GM12878 (cell line): ENCODE measurements at regions not wholly inside any gene's neighbourhood (a gene's known extent, or its start where the extent isn't known, plus 50 kb on each side); places are given as distances from the start of the nearest gene placed in this dataset.

Experiments
- ATAC-seq: fragments of 200-7000 bp; cut with Tn5 transposase; 3 replicates; pipeline ENCODE4 v1.9.1; 2020; ENCODE audit warnings: mild to moderate bottlenecking, moderate library complexity
- BruUV-seq: library from RNA; stranded (reverse); fragments of 400-500 nt; replicated peaks from 2 replicates; lab custom pipeline; 2021; lab: Mats Ljungman, UMichigan
- CTCF ChIA-PET: fragments of 300-600 bp; sonication (Branson Sonifier 250); formaldehyde crosslinking; extraction: SDS; loops from one replicate; lab custom pipeline; 2021; ENCODE audit warnings: inconsistent platforms; lab: Yijun Ruan, JAX
- POLR2A ChIA-PET: fragments of 350-600 bp; formaldehyde crosslinking; extraction: SDS; loops from one replicate; lab custom pipeline; 2021; ENCODE audit warnings: inconsistent platforms; lab: Charles Lee
- RAD21 ChIA-PET: fragments of 300-600 bp; sonication (Branson Sonifier 250); formaldehyde crosslinking; loops from one replicate; lab custom pipeline; 2023; ENCODE audit warnings: antibody characterized with exemption; ENCODE audit not compliant: unreplicated experiment; lab: Charles Lee
- SMC1A ChIA-PET: fragments of 300-600 bp; sonication (Branson Sonifier 250); formaldehyde crosslinking; loops from one replicate; lab custom pipeline; 2023; ENCODE audit not compliant: unreplicated experiment, uncharacterized antibody; lab: Charles Lee
- DNase-seq: peaks from one replicate; pipeline ENCODE4 v3.0.0-alpha.2; 2011; ENCODE audit warnings: low read depth, low spot score
- FAIRE-seq: peaks from 3 replicates; lab custom pipeline; 2011; peaks lifted over from hg19 to GRCh38; lab: Jason Lieb, UNC
- H2AFZ ChIP-seq: 2 replicates; pipeline ENCODE4 v1.6.0; 2011; ENCODE audit warnings: low read depth, low read length, control low read depth; ENCODE audit not compliant: control insufficient read depth
- H3K27ac ChIP-seq: 2 replicates; pipeline ENCODE4 v1.5.1; 2011; ENCODE audit warnings: control low read depth; ENCODE audit not compliant: control insufficient read depth, insufficient read depth
- H3K27me3 ChIP-seq, 2 experiments: replicated peaks in 1 of 2; 2 replicates each; pipeline versions ENCODE4 v1.6.0 to v1.6.1; 2011; ENCODE audit warnings: low read length in 1 of 2; ENCODE audit not compliant: control insufficient read depth in 2 of 2, insufficient read depth in 2 of 2
- H3K36me3 ChIP-seq, 2 experiments: 2 replicates each; pipeline ENCODE4 v1.5.1; 2011; ENCODE audit warnings: low read length in 1 of 2; ENCODE audit not compliant: control insufficient read depth in 2 of 2, insufficient read depth in 2 of 2
- H3K4me1 ChIP-seq: 2 replicates; pipeline ENCODE4 v1.6.1; 2011; ENCODE audit warnings: mild to moderate bottlenecking, low read length, moderate library complexity, mixed read lengths; ENCODE audit not compliant: control insufficient read depth, insufficient read depth
- H3K4me2 ChIP-seq: 2 replicates; pipeline ENCODE4 v1.6.0; 2011; ENCODE audit warnings: control low read depth; ENCODE audit not compliant: control insufficient read depth, insufficient read depth
- H3K4me3 ChIP-seq: fragments of 200-600 bp; sonication (generic); 2 replicates; pipeline ENCODE4 v1.5.1; 2016
- H3K79me2 ChIP-seq: 2 replicates; pipeline ENCODE4 v1.6.0; 2011; ENCODE audit warnings: low read length; ENCODE audit not compliant: control insufficient read depth, insufficient read depth
- H3K9ac ChIP-seq: 2 replicates; pipeline ENCODE4 v1.8.0; 2011; ENCODE audit warnings: low read length, control low read depth, mixed read lengths; ENCODE audit not compliant: control insufficient read depth, insufficient read depth
- H3K9me3 ChIP-seq: replicated peaks from 3 replicates; pipeline ENCODE4 v1.5.1; 2011; ENCODE audit warnings: mild to moderate bottlenecking, low read length; ENCODE audit not compliant: control insufficient read depth, insufficient read depth
- H4K20me1 ChIP-seq: 2 replicates; pipeline ENCODE4 v1.6.0; 2011; ENCODE audit not compliant: control insufficient read depth, insufficient read depth
- CHD2 ChIP-seq: IDR thresholded peaks from 2 replicates; pipeline ENCODE4 v1.6.1; 2011; ENCODE audit warnings: low read depth, low read length, improper control_type of control experiment, borderline replicate concordance
- EGR1 ChIP-seq, 2 experiments: IDR thresholded peaks; 1 replicate in 1 of 2; 2 replicates in 1 of 2; pipeline ENCODE4 v1.6.1; 2011 to 2012; ENCODE audit warnings: low read depth in 2 of 2, low read length in 2 of 2, borderline replicate concordance in 1 of 2, mild to moderate bottlenecking in 1 of 2, moderate library complexity in 1 of 2
- HCFC1 ChIP-seq: fragments of 150-350 bp; IDR thresholded peaks from 2 replicates; pipeline ENCODE4 v1.6.1; 2014; ENCODE audit warnings: low read length
- IRF3 ChIP-seq: fragments of 450-650 bp; IDR thresholded peaks from 2 replicates; pipeline ENCODE4 v1.6.1; 2014; ENCODE audit warnings: mild to moderate bottlenecking
- NR2F1 ChIP-seq: fragments of 450-650 bp; conservative IDR thresholded peaks from 2 replicates; pipeline ENCODE4 v1.6.1; 2017; ENCODE audit warnings: mild to moderate bottlenecking
- RFX5 ChIP-seq: IDR thresholded peaks from 2 replicates; pipeline ENCODE4 v1.6.1; 2011; ENCODE audit warnings: low read depth, low read length, improper control_type of control experiment
- RUNX3 ChIP-seq: IDR thresholded peaks from 2 replicates; pipeline ENCODE4 v1.6.1; 2012; ENCODE audit warnings: low read length, inconsistent platforms
- SRF ChIP-seq, 2 experiments: IDR thresholded peaks; 2 replicates each; pipeline ENCODE4 v1.6.1; 2011; ENCODE audit warnings: low read depth in 2 of 2, low read length in 2 of 2, mild to moderate bottlenecking in 1 of 2, moderate library complexity in 1 of 2
- SUPT20H ChIP-seq: IDR thresholded peaks from 2 replicates; pipeline ENCODE4 v1.6.1; 2011; ENCODE audit warnings: low read depth, mild to moderate bottlenecking, low read length, moderate library complexity, borderline replicate concordance; ENCODE audit not compliant: control insufficient read depth
- SUZ12 ChIP-seq: fragments of 200-600 bp; sonication (generic); IDR thresholded peaks from one replicate; pipeline ENCODE4 v1.6.1; 2018; ENCODE audit warnings: antibody characterized with exemption, mild to moderate bottlenecking; ENCODE audit not compliant: unreplicated experiment
- TARDBP ChIP-seq: IDR thresholded peaks from 2 replicates; pipeline ENCODE4 v1.6.1; 2016; ENCODE audit warnings: borderline replicate concordance
- ZNF592 ChIP-seq: fragments of 450-650 bp; IDR thresholded peaks from 2 replicates; pipeline ENCODE4 v1.6.1; 2017; ENCODE audit warnings: mild to moderate bottlenecking, moderate library complexity
- ZZZ3 ChIP-seq: IDR thresholded peaks from 2 replicates; pipeline ENCODE4 v1.6.1; 2011; ENCODE audit warnings: low read depth; ENCODE audit not compliant: control insufficient read depth, insufficient read length
- WGBS: methylation state at CpG from one replicate; pipeline ENCODE4 v1.1.6; 2016; ENCODE audit warnings: low lambda C conversion rate; ENCODE audit not compliant: insufficient replicate concordance, insufficient coverage; ENCODE audit errors: missing lambda C conversion rate; 5-methylcytosine and 5-hydroxymethylcytosine counted together
- in situ Hi-C: fragments of 300-500 bp; cut with MboI; formaldehyde crosslinking; loops from 9 replicates; pipeline ENCODE4 v1.14.3; 2018; ENCODE audit warnings: mixed read lengths
- intact Hi-C: fragments of 100-400 bp; cut with micrococcal nuclease; formaldehyde crosslinking; loops from one replicate; pipeline ENCODE4 v1.14.2; 2022; ENCODE audit not compliant: unreplicated experiment
- TF ChIP-seq, protein P1 (sequence below): IDR thresholded peaks from 2 replicates; pipeline ENCODE4 v1.6.1; 2012; ENCODE audit warnings: improper control_type of control experiment, low read depth, low read length; ENCODE audit not compliant: insufficient replicate concordance

- TF ChIP-seq RFX5, result no peak
- TF ChIP-seq SUZ12, result no peak
Observed at GRCh38 chr6:140029551-140029950, 655.1 kb upstream of the CITED2 start (continued).

DNA sequence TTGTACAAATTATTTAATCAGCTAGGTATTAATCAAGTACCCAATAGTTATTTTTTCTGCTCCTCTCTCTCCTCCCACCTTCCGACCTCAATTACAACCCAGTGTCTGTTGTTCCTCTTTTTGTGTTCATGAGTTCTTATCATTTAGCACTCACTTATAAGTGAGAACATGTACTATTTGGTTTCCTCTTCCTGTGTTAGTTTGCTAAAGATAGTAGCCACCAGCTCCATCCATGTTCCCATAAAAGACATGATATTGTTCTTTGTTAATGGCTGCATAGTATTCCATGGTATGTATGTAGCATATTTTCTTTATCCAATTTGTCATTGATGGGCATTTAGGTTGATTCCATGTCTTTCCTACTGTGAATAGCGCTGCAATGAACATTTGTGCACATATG is 652.8 kb upstream of the CITED2 start:
- no TSS peak for BruUV-seq
- Histone ChIP-seq H3K9ac (no peak overlapping the region), H3K79me2 (no peaks in the 10 kb centered on the region), H3K27me3 (no peaks in the 10 kb centered on the region; a peak in 1 of 4 replicates), H3K4me1 (no peaks in the 10 kb centered on the region), H3K9me3 (no peaks in the 10 kb centered on the region), H4K20me1 (no peaks in the 10 kb centered on the region), H3K36me3 (no peaks in the 10 kb centered on the region), H3K27ac (no peak overlapping the region), H3K4me2 (no peak overlapping the region), H3K4me3 (no peak overlapping the region), H2AFZ (no peak overlapping the region)
- ChIA-PET SMC1A (no interaction called here), CTCF (no interaction called here), POLR2A (no interaction called here), RAD21 (no interaction called here)
- WGBS, result 3% methylated on average over 2 of the region's 2 CpGs
- no peak for DNase-seq
- FAIRE-seq, result no peak
- ATAC-seq, result no peak
- in situ Hi-C loops (no loop called here), intact Hi-C loops (no loop called here)
- no peak for TF ChIP-seq CHD2
- TF ChIP-seq SRF (IDR thresholded peaks at IDR 0.05; ENCODE audit: low read depth in 2 of 2, low read length in 2 of 2), result no peak
- TF ChIP-seq SUPT20H, result no peak
- TF ChIP-seq, protein P1, sequence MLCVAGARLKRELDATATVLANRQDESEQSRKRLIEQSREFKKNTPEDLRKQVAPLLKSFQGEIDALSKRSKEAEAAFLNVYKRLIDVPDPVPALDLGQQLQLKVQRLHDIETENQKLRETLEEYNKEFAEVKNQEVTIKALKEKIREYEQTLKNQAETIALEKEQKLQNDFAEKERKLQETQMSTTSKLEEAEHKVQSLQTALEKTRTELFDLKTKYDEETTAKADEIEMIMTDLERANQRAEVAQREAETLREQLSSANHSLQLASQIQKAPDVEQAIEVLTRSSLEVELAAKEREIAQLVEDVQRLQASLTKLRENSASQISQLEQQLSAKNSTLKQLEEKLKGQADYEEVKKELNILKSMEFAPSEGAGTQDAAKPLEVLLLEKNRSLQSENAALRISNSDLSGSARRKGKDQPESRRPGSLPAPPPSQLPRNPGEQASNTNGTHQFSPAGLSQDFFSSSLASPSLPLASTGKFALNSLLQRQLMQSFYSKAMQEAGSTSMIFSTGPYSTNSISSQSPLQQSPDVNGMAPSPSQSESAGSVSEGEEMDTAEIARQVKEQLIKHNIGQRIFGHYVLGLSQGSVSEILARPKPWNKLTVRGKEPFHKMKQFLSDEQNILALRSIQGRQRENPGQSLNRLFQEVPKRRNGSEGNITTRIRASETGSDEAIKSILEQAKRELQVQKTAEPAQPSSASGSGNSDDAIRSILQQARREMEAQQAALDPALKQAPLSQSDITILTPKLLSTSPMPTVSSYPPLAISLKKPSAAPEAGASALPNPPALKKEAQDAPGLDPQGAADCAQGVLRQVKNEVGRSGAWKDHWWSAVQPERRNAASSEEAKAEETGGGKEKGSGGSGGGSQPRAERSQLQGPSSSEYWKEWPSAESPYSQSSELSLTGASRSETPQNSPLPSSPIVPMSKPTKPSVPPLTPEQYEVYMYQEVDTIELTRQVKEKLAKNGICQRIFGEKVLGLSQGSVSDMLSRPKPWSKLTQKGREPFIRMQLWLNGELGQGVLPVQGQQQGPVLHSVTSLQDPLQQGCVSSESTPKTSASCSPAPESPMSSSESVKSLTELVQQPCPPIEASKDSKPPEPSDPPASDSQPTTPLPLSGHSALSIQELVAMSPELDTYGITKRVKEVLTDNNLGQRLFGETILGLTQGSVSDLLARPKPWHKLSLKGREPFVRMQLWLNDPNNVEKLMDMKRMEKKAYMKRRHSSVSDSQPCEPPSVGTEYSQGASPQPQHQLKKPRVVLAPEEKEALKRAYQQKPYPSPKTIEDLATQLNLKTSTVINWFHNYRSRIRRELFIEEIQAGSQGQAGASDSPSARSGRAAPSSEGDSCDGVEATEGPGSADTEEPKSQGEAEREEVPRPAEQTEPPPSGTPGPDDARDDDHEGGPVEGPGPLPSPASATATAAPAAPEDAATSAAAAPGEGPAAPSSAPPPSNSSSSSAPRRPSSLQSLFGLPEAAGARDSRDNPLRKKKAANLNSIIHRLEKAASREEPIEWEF, result no peak
- no peak for TF ChIP-seq ZZZ3
- TF ChIP-seq NR2F1, result no peak
- TF ChIP-seq RUNX3, result no peak
- TF ChIP-seq ZNF592, result no peak
- no peak for TF ChIP-seq TARDBP
- TF ChIP-seq IRF3, result no peak
- TF ChIP-seq HCFC1, result no peak
- TF ChIP-seq EGR1 (IDR thresholded peaks at IDR 0.05; ENCODE audit: borderline replicate concordance in 1 of 2, low read depth in 2 of 2, low read length in 2 of 2), result no peak
